Mesodermal cell (in vitro differentiated cells): ENCODE measurements at regions not wholly inside any gene's neighbourhood (a gene's known extent, or its start where the extent isn't known, plus 50 kb on each side); places are given as distances from the start of the nearest gene placed in this dataset.

Source experiments
- H3K27ac ChIP-seq: 2 replicates; pipeline ENCODE4 v1.7.0; 2013; ENCODE audit warnings: mild to moderate bottlenecking, low read depth, low read length, moderate library complexity; ENCODE audit not compliant: severe bottlenecking
- H3K36me3 ChIP-seq: 2 replicates; pipeline ENCODE4 v1.7.1; 2013; ENCODE audit warnings: mild to moderate bottlenecking, low read length, moderate library complexity; ENCODE audit not compliant: control insufficient read depth, insufficient read depth
- H3K4me1 ChIP-seq: one replicate; pipeline ENCODE4 v1.7.1; 2013; ENCODE audit warnings: mild to moderate bottlenecking, low read length; ENCODE audit not compliant: insufficient read depth, control insufficient read depth, poor library complexity, severe bottlenecking
- H3K4me3 ChIP-seq: 2 replicates; pipeline ENCODE4 v1.7.0; 2013; ENCODE audit warnings: low read length, control low read depth, mild to moderate bottlenecking; ENCODE audit not compliant: insufficient read depth, poor library complexity, severe bottlenecking; ENCODE audit errors: extremely low read depth
- H3K9me3 ChIP-seq: 2 replicates; pipeline ENCODE4 v1.7.1; 2013; ENCODE audit warnings: mild to moderate bottlenecking, low read length, moderate library complexity; ENCODE audit not compliant: control insufficient read depth
- WGBS, 2 experiments: methylation state at CpG; one replicate each; pipeline ENCODE4 v1.1.5; 2013; ENCODE audit warnings: missing lambda C conversion rate in 2 of 2; ENCODE audit not compliant: insufficient coverage in 2 of 2; 5-methylcytosine and 5-hydroxymethylcytosine counted together

- Histone ChIP-seq H3K4me1 (no peaks in the 10 kb centered on the region), H3K9me3 (no peaks in the 10 kb centered on the region), H3K4me3 (no peak overlapping the region), H3K36me3 (no peaks in the 10 kb centered on the region), H3K27ac (no peak overlapping the region)
- 86% methylated on average over 1 of the region's 1 CpG; no CpG with 5 or more reads in 1 of the 2 experiments for WGBS, 2 experiments
These were observed 155.9 kb upstream of the KLF4 start for GRCh38 chr9:107645464-107645833.

GRCh38 chr9:107644733-107645463, 155.3 kb upstream of the KLF4 start:
- H3K4me3 ChIP-seq = no peak overlapping the region
- no peaks in the 10 kb centered on the region for H3K4me1 ChIP-seq
- H3K9me3 ChIP-seq = no peaks in the 10 kb centered on the region
- no peaks in the 10 kb centered on the region for H3K36me3 ChIP-seq
- no peak overlapping the region for H3K27ac ChIP-seq
- 72 to 84% methylated on average over 2 to 4 of the region's 4 CpGs for WGBS, 2 experiments

GRCh38 chr9:107639426-107639825, 149.9 kb upstream of the KLF4 start:
- WGBS, 2 experiments = 89 to 94% methylated on average over 4 of the region's 4 CpGs
- no peaks in the 10 kb centered on the region for H3K9me3 ChIP-seq
- H3K4me1 ChIP-seq = no peaks in the 10 kb centered on the region
- no peaks in the 10 kb centered on the region for H3K36me3 ChIP-seq
- no peak overlapping the region for H3K4me3 ChIP-seq
- no peak overlapping the region for H3K27ac ChIP-seq

- no peaks in the 10 kb centered on the region for H3K4me1 ChIP-seq
- H3K4me3 ChIP-seq = peak overlapping the region; percentile 36
- H3K27ac ChIP-seq = peak overlapping the region; percentile 89
- no peaks in the 10 kb centered on the region for H3K36me3 ChIP-seq
- H3K9me3 ChIP-seq = no peaks in the 10 kb centered on the region
- WGBS, 2 experiments = 57 to 67% methylated on average over 2 to 4 of the region's 7 CpGs
These were observed 149.1 kb upstream of the KLF4 start for GRCh38 chr9:107638521-107639310.

GRCh38 chr9:107637421-107638420, 148.2 kb upstream of the KLF4 start:
- Histone ChIP-seq H3K9me3 (no peaks in the 10 kb centered on the region), H3K4me3 (peak overlapping the region; percentile 36), H3K27ac (peak overlapping the region; percentile 89), H3K4me1 (no peaks in the 10 kb centered on the region), H3K36me3 (no peaks in the 10 kb centered on the region)
- 13 to 21% methylated on average over 49 to 55 of the region's 67 CpGs for WGBS, 2 experiments

GRCh38 chr9:107636571-107637381, 147.2 kb upstream of the KLF4 start:
- no peaks in the 10 kb centered on the region for H3K9me3 ChIP-seq
- no peaks in the 10 kb centered on the region for H3K4me1 ChIP-seq
- 90 to 96% methylated on average over 3 to 5 of the region's 5 CpGs for WGBS, 2 experiments
- peak overlapping the region; percentile 89 for H3K27ac ChIP-seq
- no peak overlapping the region for H3K4me3 ChIP-seq
- H3K36me3 ChIP-seq = no peaks in the 10 kb centered on the region

- no peaks in the 10 kb centered on the region for H3K36me3 ChIP-seq
- H3K4me3 ChIP-seq = no peak overlapping the region
- 85 to 95% methylated on average over 5 of the region's 6 CpGs for WGBS, 2 experiments
- no peak overlapping the region for H3K27ac ChIP-seq
- no peaks in the 10 kb centered on the region for H3K9me3 ChIP-seq
- no peaks in the 10 kb centered on the region for H3K4me1 ChIP-seq
These were observed 146.2 kb upstream of the KLF4 start for GRCh38 chr9:107635803-107636174.

- WGBS, 2 experiments = 89 to 90% methylated on average over 3 to 4 of the region's 7 CpGs
- Histone ChIP-seq H3K36me3 (no peaks in the 10 kb centered on the region), H3K4me1 (no peaks in the 10 kb centered on the region), H3K9me3 (no peaks in the 10 kb centered on the region), H3K4me3 (no peak overlapping the region), H3K27ac (no peak overlapping the region)
These were observed 145.7 kb upstream of the KLF4 start for GRCh38 chr9:107635101-107635802.

GRCh38 chr9:107633406-107633805, 143.8 kb upstream of the KLF4 start:
- H3K9me3 ChIP-seq = no peaks in the 10 kb centered on the region
- WGBS, 2 experiments = 83 to 86% methylated on average over 5 of the region's 5 CpGs
- H3K27ac ChIP-seq = no peak overlapping the region
- no peak overlapping the region for H3K4me3 ChIP-seq
- H3K4me1 ChIP-seq = no peaks in the 10 kb centered on the region
- no peaks in the 10 kb centered on the region for H3K36me3 ChIP-seq
